A673 (cell line): ENCODE measurements at regions not wholly inside any gene's neighbourhood (a gene's known extent, or its start where the extent isn't known, plus 50 kb on each side); places are given as distances from the start of the nearest gene placed in this dataset.

Source experiments
- BruUV-seq: library from RNA; stranded (reverse); fragments of 400-500 nt; replicated peaks from 2 replicates; lab custom pipeline; 2021; lab: Mats Ljungman, UMichigan
- CTCF ChIA-PET: fragments of 300-600 bp; sonication (Branson Sonifier 250); formaldehyde crosslinking; loops from one replicate; lab custom pipeline; 2022; ENCODE audit warnings: antibody characterized with exemption; lab: Charles Lee
- POLR2A ChIA-PET: fragments of 300-600 bp; sonication (Branson Sonifier 250); formaldehyde crosslinking; loops from one replicate; lab custom pipeline; 2022; ENCODE audit warnings: antibody characterized with exemption; ENCODE audit not compliant: low non-redundant PET; lab: Charles Lee
- DNase-seq: peaks from one replicate; pipeline ENCODE4 v3.0.0-alpha.2; 2015; ENCODE audit warnings: low spot score
- H3K27ac ChIP-seq: fragments of 200-600 bp; sonication (generic); 2 replicates; pipeline ENCODE4 v1.5.1; 2016; ENCODE audit warnings: mixed run types, low read depth, mild to moderate bottlenecking, mixed read lengths, antibody characterized with exemption, low read length; ENCODE audit not compliant: poor library complexity, severe bottlenecking
- H3K27me3 ChIP-seq: fragments of 200-600 bp; sonication (generic); replicated peaks from 2 replicates; pipeline ENCODE4 v1.6.1; 2017; ENCODE audit warnings: mixed run types, low read depth, mild to moderate bottlenecking, mixed read lengths, antibody characterized with exemption, low read length; ENCODE audit not compliant: insufficient read depth, poor library complexity
- H3K36me3 ChIP-seq: fragments of 200-600 bp; sonication (generic); 2 replicates; pipeline ENCODE4 v1.6.1; 2016; ENCODE audit warnings: mixed run types, mild to moderate bottlenecking, mixed read lengths, antibody characterized with exemption, low read length; ENCODE audit not compliant: insufficient read depth, poor library complexity, severe bottlenecking
- H3K4me1 ChIP-seq: fragments of 200-600 bp; sonication (generic); 2 replicates; pipeline ENCODE4 v1.6.1; 2017; ENCODE audit warnings: mixed run types, mild to moderate bottlenecking, mixed read lengths, antibody characterized with exemption, low read length; ENCODE audit not compliant: insufficient read depth, poor library complexity, severe bottlenecking
- H3K4me3 ChIP-seq: fragments of 200-600 bp; sonication (generic); 2 replicates; pipeline ENCODE4 v1.5.1; 2016; ENCODE audit warnings: low read depth, mixed run types, mild to moderate bottlenecking, mixed read lengths, low read length; ENCODE audit not compliant: poor library complexity, severe bottlenecking
- H3K9me3 ChIP-seq: fragments of 200-600 bp; sonication (generic); 2 replicates; pipeline ENCODE4 v1.6.1; 2016; ENCODE audit warnings: mixed run types, low read depth, mild to moderate bottlenecking, mixed read lengths, antibody characterized with exemption, low read length; ENCODE audit not compliant: poor library complexity, severe bottlenecking
- CTCF ChIP-seq: fragments of 300-800, 200-600 bp; sonication (generic); conservative IDR thresholded peaks from 2 replicates; pipeline ENCODE4 v1.5.1; 2017; ENCODE audit warnings: low read depth, mild to moderate bottlenecking, antibody characterized with exemption, low read length, moderate library complexity, mixed read lengths
- EZH2 ChIP-seq: fragments of 200-600 bp; sonication (generic); IDR thresholded peaks from 2 replicates; pipeline ENCODE4 v1.6.1; 2017; ENCODE audit warnings: borderline replicate concordance, low read depth, mild to moderate bottlenecking, mixed read lengths, antibody characterized with exemption, low read length; ENCODE audit not compliant: poor library complexity, severe bottlenecking
- intact Hi-C: fragments of 100-400 bp; cut with micrococcal nuclease; formaldehyde crosslinking; loops from one replicate; pipeline ENCODE4 v1.10.0; 2022; ENCODE audit not compliant: unreplicated experiment

- no peaks in the 10 kb centered on the region for H3K9me3 ChIP-seq
- CTCF ChIA-PET, result no interaction called here
- no peak overlapping the region for H3K27ac ChIP-seq
- no peaks in the 10 kb centered on the region for H3K36me3 ChIP-seq
- DNase-seq, result no peak
- H3K27me3 ChIP-seq, result no peaks in the 10 kb centered on the region
- POLR2A ChIA-PET, result no interaction called here
- intact Hi-C loops, result no loop called here
- no TSS peak for BruUV-seq
- H3K4me3 ChIP-seq, result no peak overlapping the region
- no peak for TF ChIP-seq CTCF
- TF ChIP-seq EZH2, result no peak
- no peaks in the 10 kb centered on the region for H3K4me1 ChIP-seq
Observed at GRCh38 chr9:23934291-23934906, 108.4 kb upstream of the ELAVL2 start.

GRCh38 chr9:23933348-23933747, 107.3 kb upstream of the ELAVL2 start:
- DNase-seq, result no peak
- Histone ChIP-seq H3K9me3 (no peaks in the 10 kb centered on the region), H3K27me3 (no peaks in the 10 kb centered on the region), H3K36me3 (no peaks in the 10 kb centered on the region), H3K4me1 (no peaks in the 10 kb centered on the region), H3K27ac (no peak overlapping the region), H3K4me3 (no peak overlapping the region)
- no TSS peak for BruUV-seq
- ChIA-PET CTCF (no interaction called here), POLR2A (no interaction called here)
- TF ChIP-seq CTCF, result no peak
- TF ChIP-seq EZH2, result no peak
- intact Hi-C loops, result no loop called here

GRCh38 chr9:23926368-23926767, 100.3 kb upstream of the ELAVL2 start:
- Histone ChIP-seq H3K9me3 (no peaks in the 10 kb centered on the region), H3K4me3 (no peak overlapping the region), H3K36me3 (no peaks in the 10 kb centered on the region), H3K27ac (no peak overlapping the region), H3K27me3 (no peaks in the 10 kb centered on the region), H3K4me1 (no peaks in the 10 kb centered on the region)
- no peak for DNase-seq
- no TSS peak for BruUV-seq
- CTCF ChIA-PET, result no interaction called here
- POLR2A ChIA-PET, result no interaction called here
- intact Hi-C loops, result no loop called here
- no peak for TF ChIP-seq CTCF
